Glomerular visceral epithelial cell (primary cell): ENCODE measurements at regions not wholly inside any gene's neighbourhood (a gene's known extent, or its start where the extent isn't known, plus 50 kb on each side); places are given as distances from the start of the nearest gene placed in this dataset.
"Not testable (repeated sequence)": the region's sequence is repeated elsewhere in the genome, so short reads cannot be mapped to it uniquely, and the experiment has no call there.

ENCODE experiments used
- DNase-seq: peaks from one replicate; pipeline ENCODE4 v3.0.0-alpha.2; 2016; ENCODE audit errors: extremely low spot score

GRCh38 chr12:71300772-71301675 lies 138.6 kb upstream of the LGR5 start:
- DNase-seq: no peak

GRCh38 chr12:71299541-71300376 lies 139.8 kb upstream of the LGR5 start:
- no peak for DNase-seq

GRCh38 chr12:71297930-71298329 lies 140.1 kb upstream of the TSPAN8 start:
- no peak for DNase-seq

GRCh38 chr12:71295953-71296352 lies 138.2 kb upstream of the TSPAN8 start:
- no peak for DNase-seq

GRCh38 chr12:71291746-71292145 lies 133.9 kb upstream of the TSPAN8 start:
- DNase-seq: no peak

GRCh38 chr12:71283883-71284282 lies 126.1 kb upstream of the TSPAN8 start:
- no peak for DNase-seq

GRCh38 chr12:71282925-71283324 lies 125.1 kb upstream of the TSPAN8 start:
- no peak for DNase-seq

GRCh38 chr12:71282020-71282419 lies 124.2 kb upstream of the TSPAN8 start:
- no peak for DNase-seq

- no peak for DNase-seq
Measured at GRCh38 chr12:71281425-71281824, 123.6 kb upstream of the TSPAN8 start.

- no peak for DNase-seq
Measured at GRCh38 chr12:71277866-71278265, 120.1 kb upstream of the TSPAN8 start.

GRCh38 chr12:71276541-71276940 lies 118.7 kb upstream of the TSPAN8 start:
- no peak for DNase-seq

GRCh38 chr12:71270794-71271193 lies 113.0 kb upstream of the TSPAN8 start:
- not testable (repeated sequence) for DNase-seq

- DNase-seq: no peak
Measured at GRCh38 chr12:71270057-71270456, 112.3 kb upstream of the TSPAN8 start.

- DNase-seq: no peak
Measured at GRCh38 chr12:71269281-71269598, 111.4 kb upstream of the TSPAN8 start.

GRCh38 chr12:71268598-71269280 lies 110.9 kb upstream of the TSPAN8 start:
- DNase-seq: no peak

- no peak for DNase-seq
Measured at GRCh38 chr12:71266606-71267005, 108.8 kb upstream of the TSPAN8 start.

GRCh38 chr12:71265731-71266130 lies 107.9 kb upstream of the TSPAN8 start:
- not testable (repeated sequence) for DNase-seq

- no peak for DNase-seq
Measured at GRCh38 chr12:71262466-71262865, 104.7 kb upstream of the TSPAN8 start.

GRCh38 chr12:71252473-71252872 lies 94.7 kb upstream of the TSPAN8 start:
- DNase-seq: no peak

- no peak for DNase-seq
Measured at GRCh38 chr12:71250166-71250565, 92.4 kb upstream of the TSPAN8 start.

- DNase-seq: no peak
Measured at GRCh38 chr12:71243370-71243769, 85.6 kb upstream of the TSPAN8 start.

GRCh38 chr12:71242511-71242910 lies 84.7 kb upstream of the TSPAN8 start:
- DNase-seq: no peak
